Upper lobe of left lung (tissue), 4 donors: ENCODE measurements at regions not wholly inside any gene's neighbourhood (a gene's known extent, or its start where the extent isn't known, plus 50 kb on each side); places are given as distances from the start of the nearest gene placed in this dataset.

Experiments
- POLR2AphosphoS5 ChIP-seq, 2 donors: sonication (generic); formaldehyde crosslinking; IDR thresholded peaks; one replicate each; pipeline ENCODE4 v1.5.1; 2017; ENCODE audit warnings: antibody characterized with exemption in 2 of 2
- TF ChIP-seq, protein P1 (sequence below), 6 experiments: fragments of 450-650 bp in 4 of 6; fragments of 200-600 bp in 2 of 6; sonication (generic) in 2 of 6; IDR thresholded peaks; one replicate each; pipeline ENCODE4 v1.5.1; 2016 to 2019; ENCODE audit warnings: antibody characterized with exemption in 6 of 6

DNA sequence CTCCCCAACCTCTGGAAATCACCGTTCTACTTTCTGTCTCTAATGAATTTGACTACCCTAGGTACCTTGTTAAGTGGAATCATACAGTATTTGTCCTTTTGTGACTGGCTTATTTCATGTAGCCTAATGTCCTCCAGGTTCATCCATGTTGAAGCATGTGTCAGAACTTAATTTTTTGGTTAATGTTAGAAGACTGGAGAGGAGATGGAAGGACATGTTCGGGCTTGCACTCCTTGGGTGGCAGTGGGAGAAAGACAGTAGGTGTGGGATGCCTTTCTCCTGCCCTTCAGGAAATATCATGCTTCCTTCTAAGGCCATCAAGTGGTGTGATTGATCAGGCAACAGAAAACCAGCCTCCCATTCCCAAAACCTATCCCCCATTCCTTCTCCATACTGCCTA lies 61.1 kb upstream of the RNF144B start:
- TF ChIP-seq POLR2AphosphoS5 (IDR thresholded peaks at IDR 0.05): no peak
- TF ChIP-seq, protein P1, sequence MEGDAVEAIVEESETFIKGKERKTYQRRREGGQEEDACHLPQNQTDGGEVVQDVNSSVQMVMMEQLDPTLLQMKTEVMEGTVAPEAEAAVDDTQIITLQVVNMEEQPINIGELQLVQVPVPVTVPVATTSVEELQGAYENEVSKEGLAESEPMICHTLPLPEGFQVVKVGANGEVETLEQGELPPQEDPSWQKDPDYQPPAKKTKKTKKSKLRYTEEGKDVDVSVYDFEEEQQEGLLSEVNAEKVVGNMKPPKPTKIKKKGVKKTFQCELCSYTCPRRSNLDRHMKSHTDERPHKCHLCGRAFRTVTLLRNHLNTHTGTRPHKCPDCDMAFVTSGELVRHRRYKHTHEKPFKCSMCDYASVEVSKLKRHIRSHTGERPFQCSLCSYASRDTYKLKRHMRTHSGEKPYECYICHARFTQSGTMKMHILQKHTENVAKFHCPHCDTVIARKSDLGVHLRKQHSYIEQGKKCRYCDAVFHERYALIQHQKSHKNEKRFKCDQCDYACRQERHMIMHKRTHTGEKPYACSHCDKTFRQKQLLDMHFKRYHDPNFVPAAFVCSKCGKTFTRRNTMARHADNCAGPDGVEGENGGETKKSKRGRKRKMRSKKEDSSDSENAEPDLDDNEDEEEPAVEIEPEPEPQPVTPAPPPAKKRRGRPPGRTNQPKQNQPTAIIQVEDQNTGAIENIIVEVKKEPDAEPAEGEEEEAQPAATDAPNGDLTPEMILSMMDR (IDR thresholded peaks at IDR 0.05): no peak
